GM12874 (cell line): ENCODE measurements at regions not wholly inside any gene's neighbourhood (a gene's known extent, or its start where the extent isn't known, plus 50 kb on each side); places are given as distances from the start of the nearest gene placed in this dataset.

Experiments used
- CTCF ChIP-seq: IDR thresholded peaks from 2 replicates; pipeline ENCODE4 v1.5.1; 2011; ENCODE audit warnings: low read depth, mild to moderate bottlenecking, control low read depth, low read length, moderate library complexity; ENCODE audit not compliant: insufficient read depth

- TF ChIP-seq CTCF, result no peak
Measured at GRCh38 chr20:43829951-43830690, 84.5 kb upstream of the TOX2 start.

- TF ChIP-seq CTCF, result no peak
Measured at GRCh38 chr20:43827940-43828562, 86.6 kb upstream of the TOX2 start.

- no peak for TF ChIP-seq CTCF
Measured at GRCh38 chr20:43825581-43825980, 89.1 kb upstream of the TOX2 start.

- TF ChIP-seq CTCF, result no peak
Measured at GRCh38 chr20:43825051-43825402, 89.6 kb upstream of the TOX2 start.

- no peak for TF ChIP-seq CTCF
Measured at GRCh38 chr20:43824309-43825050, 90.2 kb upstream of the TOX2 start.

GRCh38 chr20:43821795-43822194, 92.9 kb upstream of the TOX2 start:
- no peak for TF ChIP-seq CTCF

GRCh38 chr20:43820731-43821330, 93.8 kb upstream of the TOX2 start:
- no peak for TF ChIP-seq CTCF
